Peyer's patch (tissue), 4 donors: ENCODE measurements at regions not wholly inside any gene's neighbourhood (a gene's known extent, or its start where the extent isn't known, plus 50 kb on each side); places are given as distances from the start of the nearest gene placed in this dataset.

ENCODE experiments used
- DNase-seq, 3 donors: peaks; one replicate each; pipeline ENCODE4 v3.0.0-alpha.2; 2017 to 2019
- H3K27ac ChIP-seq, 4 donors: fragments of 200-600 bp; sonication (generic); one replicate each; pipeline ENCODE4 v1.5.1; 2016 to 2019
- H3K27me3 ChIP-seq, 2 donors: fragments of 200-600 bp; sonication (generic); one replicate each; pipeline ENCODE4 v1.5.1; 2019
- H3K36me3 ChIP-seq, 3 donors: fragments of 200-600 bp; sonication (generic); one replicate each; pipeline ENCODE4 v1.5.1; 2016 to 2019
- H3K4me1 ChIP-seq, 4 donors: fragments of 200-600 bp; sonication (generic); one replicate each; pipeline ENCODE4 v1.5.1; 2016 to 2019
- H3K4me3 ChIP-seq, 4 donors: fragments of 200-600 bp; sonication (generic); 1 replicate in 3 of 4; 2 replicates in 1 of 4; pipeline ENCODE4 v1.5.1; 2016 to 2019; ENCODE audit warnings: mild to moderate bottlenecking in 1 of 4
- H3K9me3 ChIP-seq, 4 donors: fragments of 200-600 bp; sonication (generic); one replicate each; pipeline ENCODE4 v1.5.1; 2016 to 2019; ENCODE audit warnings: mild to moderate bottlenecking in 1 of 4
- POLR2A ChIP-seq, 2 donors: fragments of 450-650 bp; IDR thresholded peaks; one replicate each; pipeline ENCODE4 v1.5.1; 2017; ENCODE audit warnings: antibody characterized with exemption in 2 of 2, mild to moderate bottlenecking in 2 of 2, moderate library complexity in 2 of 2
- TF ChIP-seq, protein P1 (sequence below), 6 experiments: fragments of 450-650 bp in 4 of 6; fragments of 200-600 bp in 2 of 6; sonication (generic) in 1 of 6; IDR thresholded peaks; one replicate each; pipeline ENCODE4 v1.5.1; 2017 to 2019; ENCODE audit warnings: antibody characterized with exemption in 6 of 6, mild to moderate bottlenecking in 3 of 6, moderate library complexity in 1 of 6

GRCh38 chr2:43102366-43103092 lies 123.9 kb downstream of the ZFP36L2 start:
- Histone ChIP-seq H3K4me1 (peaks cover 0 to 34% (median 24%) of the 10 kb centered on the region in 4 donors), H3K9me3 (no peaks in the 10 kb centered on the region), H3K27me3 (no peaks in the 10 kb centered on the region), H3K4me3 (no peak overlapping the region), H3K27ac (peak overlapping the region; percentile 43 to 85 (median 70)), H3K36me3 (no peaks in the 10 kb centered on the region)
- TF ChIP-seq, protein P1, sequence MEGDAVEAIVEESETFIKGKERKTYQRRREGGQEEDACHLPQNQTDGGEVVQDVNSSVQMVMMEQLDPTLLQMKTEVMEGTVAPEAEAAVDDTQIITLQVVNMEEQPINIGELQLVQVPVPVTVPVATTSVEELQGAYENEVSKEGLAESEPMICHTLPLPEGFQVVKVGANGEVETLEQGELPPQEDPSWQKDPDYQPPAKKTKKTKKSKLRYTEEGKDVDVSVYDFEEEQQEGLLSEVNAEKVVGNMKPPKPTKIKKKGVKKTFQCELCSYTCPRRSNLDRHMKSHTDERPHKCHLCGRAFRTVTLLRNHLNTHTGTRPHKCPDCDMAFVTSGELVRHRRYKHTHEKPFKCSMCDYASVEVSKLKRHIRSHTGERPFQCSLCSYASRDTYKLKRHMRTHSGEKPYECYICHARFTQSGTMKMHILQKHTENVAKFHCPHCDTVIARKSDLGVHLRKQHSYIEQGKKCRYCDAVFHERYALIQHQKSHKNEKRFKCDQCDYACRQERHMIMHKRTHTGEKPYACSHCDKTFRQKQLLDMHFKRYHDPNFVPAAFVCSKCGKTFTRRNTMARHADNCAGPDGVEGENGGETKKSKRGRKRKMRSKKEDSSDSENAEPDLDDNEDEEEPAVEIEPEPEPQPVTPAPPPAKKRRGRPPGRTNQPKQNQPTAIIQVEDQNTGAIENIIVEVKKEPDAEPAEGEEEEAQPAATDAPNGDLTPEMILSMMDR (IDR thresholded peaks at IDR 0.05), result no peak
- TF ChIP-seq POLR2A (IDR thresholded peaks at IDR 0.05), result no peak
- peak in 1 of 3 donors; percentile 15 for DNase-seq

GRCh38 chr2:43101751-43102150 lies 124.7 kb downstream of the ZFP36L2 start:
- Histone ChIP-seq H3K4me1 (peaks cover 0 to 33% (median 18%) of the 10 kb centered on the region in 4 donors), H3K27ac (peak overlapping the region; percentile 43 to 85 (median 70))

DNA sequence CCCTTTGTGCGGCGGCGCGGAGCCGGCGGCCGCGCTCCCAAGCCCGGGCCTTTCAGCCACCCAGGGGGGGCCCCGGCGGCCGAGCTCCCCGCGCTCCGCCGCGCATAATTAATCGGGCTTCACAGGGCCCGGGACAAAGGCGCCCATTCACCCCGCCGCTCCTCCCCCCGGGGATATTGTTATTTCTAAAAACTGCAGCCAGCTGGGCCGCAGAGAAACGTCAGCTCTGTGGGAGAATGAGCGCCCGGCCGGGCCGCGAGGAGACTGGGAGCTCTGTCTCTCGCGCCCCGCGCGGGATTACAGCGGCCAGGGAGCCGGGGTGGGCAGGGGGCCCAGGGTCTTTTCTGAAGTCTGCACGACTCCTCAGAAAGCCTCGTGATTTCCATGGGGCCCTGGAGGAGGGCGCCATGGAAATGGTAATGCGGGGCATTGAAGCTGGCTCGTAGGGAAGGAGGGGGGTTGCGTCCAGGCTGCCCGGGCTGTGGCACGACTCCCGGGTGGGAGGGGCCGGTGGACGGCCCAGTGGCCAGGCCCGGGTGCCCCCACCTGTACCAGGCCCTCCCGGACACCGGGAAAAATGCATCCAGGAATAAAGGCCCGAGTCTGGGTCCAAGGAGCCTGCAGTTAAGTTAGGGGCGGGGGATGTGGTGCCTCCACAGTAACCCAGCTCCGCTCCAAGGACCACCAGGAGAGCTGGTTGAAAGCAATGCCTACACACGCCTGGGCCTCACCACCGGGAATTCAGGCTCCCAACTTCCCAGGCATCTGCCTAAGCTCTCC lies 125.3 kb downstream of the ZFP36L2 start:
- Histone ChIP-seq H3K4me3 (peak overlapping the region in 3 of 4 donors; percentile 33 to 45 (median 43)), H3K4me1 (peaks cover 0 to 26% (median 11%) of the 10 kb centered on the region in 4 donors), H3K36me3 (no peaks in the 10 kb centered on the region), H3K27me3 (no peaks in the 10 kb centered on the region), H3K9me3 (no peaks in the 10 kb centered on the region), H3K27ac (peak overlapping the region; percentile 43 to 85 (median 70))
- no peak for DNase-seq
- TF ChIP-seq, protein P1 (IDR thresholded peaks at IDR 0.05), result no peak
- TF ChIP-seq POLR2A (IDR thresholded peaks at IDR 0.05), result no peak

More at GRCh38 chr2:43101751-43102150, 124.7 kb downstream of the ZFP36L2 start:
- TF ChIP-seq POLR2A (IDR thresholded peaks at IDR 0.05), result no peak
- TF ChIP-seq, protein P1 (IDR thresholded peaks at IDR 0.05), result no peak
- Histone ChIP-seq H3K4me3 (peak overlapping the region in 1 of 4 donors; percentile 43), H3K27me3 (no peaks in the 10 kb centered on the region), H3K9me3 (no peaks in the 10 kb centered on the region), H3K36me3 (no peaks in the 10 kb centered on the region)
- no peak for DNase-seq

DNA sequence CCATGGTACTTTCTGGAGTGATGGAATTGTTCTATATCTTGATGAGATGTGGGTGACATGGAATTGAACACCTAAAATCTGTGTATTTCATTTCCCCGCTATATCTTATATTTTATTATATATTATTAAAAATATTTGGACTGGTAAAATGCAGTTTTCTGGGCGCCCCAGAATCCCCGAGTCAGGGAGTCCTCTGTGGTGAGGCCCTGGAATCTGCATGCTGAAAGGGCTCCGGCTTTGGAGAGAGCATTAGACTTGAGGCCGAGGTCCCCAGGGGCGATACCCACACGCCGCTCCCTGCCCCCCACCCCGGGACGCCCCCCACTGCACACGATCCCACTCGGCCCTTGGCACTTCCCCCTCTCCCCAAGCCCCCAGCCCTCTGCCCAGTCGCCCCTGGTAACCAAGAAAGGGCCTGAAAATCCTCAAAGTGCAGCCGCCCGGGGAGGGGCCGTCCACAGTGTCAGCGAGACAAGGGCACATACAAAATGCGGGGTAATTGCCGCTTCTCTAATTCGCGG lies 126.0 kb downstream of the ZFP36L2 start:
- Histone ChIP-seq H3K4me3 (peak overlapping the region in 3 of 4 donors; percentile 33 to 45 (median 43)), H3K27me3 (no peaks in the 10 kb centered on the region), H3K9me3 (no peaks in the 10 kb centered on the region), H3K27ac (peak overlapping the region; percentile 43 to 85 (median 70)), H3K4me1 (peaks cover 0 to 20% (median 7%) of the 10 kb centered on the region in 4 donors), H3K36me3 (no peaks in the 10 kb centered on the region)
- DNase-seq, result no peak
- TF ChIP-seq POLR2A (IDR thresholded peaks at IDR 0.05), result no peak
- TF ChIP-seq, protein P1 (IDR thresholded peaks at IDR 0.05), result no peak

GRCh38 chr2:43099797-43100196 lies 126.6 kb downstream of the ZFP36L2 start:
- Histone ChIP-seq H3K4me1 (peaks cover 0 to 13% (median under 1%) of the 10 kb centered on the region in 4 donors), H3K27ac (no peak overlapping the region), H3K4me3 (no peak overlapping the region), H3K36me3 (no peaks in the 10 kb centered on the region), H3K9me3 (no peaks in the 10 kb centered on the region), H3K27me3 (no peaks in the 10 kb centered on the region)
- TF ChIP-seq POLR2A (IDR thresholded peaks at IDR 0.05), result no peak
- TF ChIP-seq, protein P1 (IDR thresholded peaks at IDR 0.05), result no peak
- no peak for DNase-seq
